ENCODE measurements at regions not wholly inside any gene's neighbourhood (a gene's known extent, or its start where the extent isn't known, plus 50 kb on each side); places are given as distances from the start of the nearest gene placed in this dataset.
"Not testable (repeated sequence)": the region's sequence is repeated elsewhere in the genome, so short reads cannot be mapped to it uniquely, and the experiment has no call there.

DNA sequence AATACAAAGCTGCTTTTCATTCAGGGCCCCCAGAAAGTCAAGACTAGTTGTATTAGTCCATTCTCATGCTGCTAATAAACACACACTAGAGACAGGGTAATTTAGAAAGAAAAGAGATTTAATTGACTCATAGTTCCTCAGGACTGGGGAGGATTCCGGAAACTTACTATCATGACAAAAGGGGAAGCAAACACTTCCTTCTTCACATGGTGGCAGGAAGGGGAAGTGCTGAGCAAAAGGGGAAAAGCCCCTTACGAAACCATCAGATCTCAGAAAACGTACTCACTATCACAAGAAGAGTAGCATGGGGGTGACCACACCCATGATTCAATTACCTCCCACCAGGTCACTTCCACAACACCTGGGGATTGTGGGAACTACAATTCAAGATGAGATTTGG lies 373.8 kb upstream of the FRG1 start:
- not testable (repeated sequence) for DNase-seq

DNA sequence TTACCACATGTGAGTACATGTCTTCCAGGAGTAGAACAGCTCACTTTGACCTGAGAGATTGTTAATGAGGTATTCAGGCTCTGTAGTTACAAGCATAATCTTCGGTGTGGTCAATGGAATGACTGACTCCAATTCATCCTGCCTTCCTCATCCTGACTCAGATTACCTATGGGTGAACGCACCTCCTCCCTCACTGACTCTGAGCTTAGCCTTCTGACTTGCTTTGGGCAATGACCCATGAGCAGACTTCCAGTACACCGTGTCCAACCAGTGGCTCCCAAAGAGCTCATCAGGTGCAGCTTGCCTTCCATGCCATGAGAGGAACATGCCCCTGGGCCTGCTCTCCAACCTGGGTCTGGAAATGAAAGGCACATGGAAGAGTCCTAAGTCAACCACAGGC lies 361.0 kb upstream of the FRG1 start:
- not testable (repeated sequence) for DNase-seq

DNA sequence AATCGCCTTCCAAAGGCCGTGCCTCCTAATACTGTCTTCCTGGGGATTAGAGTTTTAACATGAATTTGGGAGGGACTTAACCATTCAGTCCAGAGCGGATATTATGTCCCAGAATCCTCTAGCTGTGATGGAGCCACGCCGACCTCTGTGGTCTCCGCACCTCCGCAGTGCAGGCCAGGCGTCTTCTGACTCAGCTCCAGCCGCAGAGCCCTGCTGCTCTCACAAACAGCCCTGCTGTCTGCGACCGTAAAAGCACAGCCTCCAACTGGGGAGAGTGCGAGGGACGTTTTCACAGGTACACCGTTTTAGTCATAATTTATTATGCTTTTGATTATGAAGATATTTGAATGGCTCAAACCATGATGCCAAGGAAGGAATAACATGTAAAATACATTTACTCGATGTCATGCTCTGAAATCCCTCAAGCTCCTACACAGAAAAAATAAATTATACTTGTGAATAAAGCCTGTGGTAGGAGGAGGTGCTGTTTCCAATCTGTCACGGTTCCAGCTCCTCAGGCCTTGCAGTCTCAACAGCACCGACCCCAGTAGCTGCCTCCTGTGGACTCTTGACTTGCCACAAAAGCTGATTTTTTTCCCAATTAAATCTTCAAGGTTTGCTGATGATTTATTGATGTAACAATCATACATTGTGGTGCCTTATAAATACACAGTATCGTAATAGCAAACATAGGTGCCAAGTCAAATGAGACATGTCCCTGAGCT lies 353.6 kb upstream of the FRG1 start:
- not testable (repeated sequence) for DNase-seq

DNA sequence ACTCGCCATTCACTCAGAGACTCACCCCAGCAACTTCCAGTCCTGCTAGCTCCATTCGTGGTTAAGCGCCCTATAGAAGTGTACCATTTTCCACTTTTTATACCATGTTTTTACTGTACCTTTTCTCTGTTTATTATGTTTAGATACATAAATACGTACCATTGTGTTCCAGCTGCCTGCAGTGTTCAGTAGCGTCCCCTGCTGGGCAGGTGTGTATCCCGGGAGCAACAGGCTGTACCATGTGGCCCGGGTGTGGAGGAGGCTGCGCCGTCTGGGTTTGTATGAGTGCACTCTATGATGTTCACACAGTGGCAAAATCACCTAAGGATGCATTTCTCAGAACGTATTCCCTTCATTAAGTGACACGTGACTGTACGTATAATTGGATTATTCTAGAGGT lies 351.5 kb upstream of the FRG1 start:
- not testable (repeated sequence) for DNase-seq

DNA sequence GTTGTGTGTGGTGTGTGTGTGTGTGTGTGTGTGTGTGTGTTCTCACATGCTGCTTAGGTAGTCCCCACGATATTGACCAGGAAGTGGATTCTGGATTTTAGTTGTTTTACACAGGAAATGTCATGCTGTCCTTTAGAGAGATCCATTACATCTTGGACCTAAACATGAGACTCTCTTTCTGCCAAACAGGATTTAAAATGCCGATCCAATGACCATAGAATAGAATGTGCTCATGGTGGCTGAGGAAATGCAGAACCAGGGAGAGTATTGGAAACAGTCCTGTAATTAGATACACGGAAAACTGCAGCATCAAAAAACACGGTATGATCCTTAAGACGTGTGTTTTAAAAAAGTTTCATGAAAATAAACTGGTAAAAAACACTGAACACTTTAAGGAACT lies 347.8 kb upstream of the FRG1 start:
- no peak for DNase-seq

DNA sequence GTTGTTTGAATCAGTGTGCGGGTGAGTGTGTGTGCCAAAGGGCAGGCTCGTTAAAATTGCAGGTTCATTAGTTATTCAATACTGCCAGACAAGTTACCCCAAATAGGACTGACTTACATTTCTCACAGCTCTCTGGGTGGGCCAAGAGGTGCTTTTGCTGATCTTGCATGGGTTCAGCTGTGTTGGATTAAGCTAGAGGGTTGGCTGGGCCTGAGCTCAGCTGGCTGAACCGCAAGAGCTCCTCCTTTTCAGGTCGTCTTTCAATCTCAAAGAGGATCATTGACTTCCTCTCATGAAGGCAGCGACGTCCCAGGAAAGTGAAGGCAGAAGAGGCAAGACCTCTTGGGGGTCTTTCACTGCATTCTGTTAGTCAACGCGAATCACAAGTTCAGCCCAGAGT lies 343.3 kb upstream of the FRG1 start:
- DNase-seq: no peak

DNA sequence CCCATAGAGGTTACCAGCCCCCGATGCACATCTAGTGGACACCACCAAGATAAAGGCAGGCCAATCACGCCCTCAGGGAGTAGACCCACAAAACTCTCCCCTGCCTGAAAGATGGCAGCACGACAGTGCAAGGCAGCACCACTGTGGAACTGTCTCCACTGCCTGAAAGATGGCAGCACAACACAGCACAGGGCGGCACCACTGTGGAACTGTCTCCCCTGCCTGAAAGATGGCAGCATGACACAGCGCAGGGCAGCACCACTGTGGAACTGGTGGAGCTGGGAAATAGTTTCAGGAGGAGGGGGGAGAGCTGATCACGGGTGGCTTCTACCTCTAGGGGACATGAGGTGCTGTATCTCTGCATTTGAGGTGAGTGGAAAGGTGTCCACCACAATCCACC lies 340.4 kb upstream of the FRG1 start:
- no peak for DNase-seq

DNA sequence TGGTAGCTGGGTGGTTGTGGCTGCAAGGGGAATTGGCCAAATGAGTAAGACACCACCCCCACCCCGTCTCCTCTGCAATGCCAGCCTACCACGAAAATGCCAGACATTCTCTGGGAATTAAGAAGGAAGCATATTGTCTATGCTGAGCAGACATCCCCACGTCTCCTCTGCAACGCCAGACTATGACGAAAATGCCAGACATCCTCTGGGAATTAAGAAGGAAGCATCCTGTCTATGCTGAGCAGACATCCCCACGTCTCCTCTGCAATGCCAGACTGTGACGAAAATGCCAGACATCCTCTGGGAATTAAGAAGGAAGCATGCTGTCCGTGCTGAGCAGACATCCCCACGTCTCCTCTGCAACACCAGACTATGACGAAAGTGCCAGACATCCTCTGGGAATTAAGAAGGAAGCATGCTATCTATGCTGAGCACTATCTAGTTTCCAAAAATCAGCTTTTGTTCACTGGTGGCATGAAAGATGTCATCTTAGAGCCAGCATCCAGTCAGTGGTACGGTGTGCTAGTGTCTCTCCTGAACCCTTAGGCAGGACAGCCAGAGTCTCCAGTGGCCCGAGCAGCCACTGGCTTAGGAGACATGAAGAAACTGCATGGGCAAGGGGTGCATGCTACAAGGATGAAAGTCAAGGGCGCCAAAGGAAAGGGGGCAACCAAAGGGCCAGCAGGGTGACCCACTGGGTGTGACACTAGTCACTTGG lies 339.8 kb upstream of the FRG1 start:
- no peak for DNase-seq

DNA sequence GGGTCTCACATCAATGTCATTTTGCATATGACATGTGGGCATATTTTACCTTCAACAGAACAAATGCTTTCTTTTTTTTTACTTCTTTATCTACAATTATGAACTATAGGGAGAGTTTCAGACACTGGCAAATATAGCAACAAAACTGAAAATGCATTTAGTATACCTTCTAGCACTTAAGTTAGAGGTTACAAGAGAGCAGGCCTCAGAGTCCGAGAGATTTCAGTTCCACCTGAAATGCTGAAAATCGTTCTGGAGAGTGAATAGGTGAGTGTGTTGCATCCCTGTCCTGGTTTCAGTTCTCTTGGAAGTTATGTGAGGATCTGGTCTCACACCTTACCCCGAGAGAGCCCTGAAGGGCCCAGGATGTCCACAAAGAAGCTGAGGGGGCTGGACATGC lies 337.8 kb upstream of the FRG1 start:
- not testable (repeated sequence) for DNase-seq

DNA sequence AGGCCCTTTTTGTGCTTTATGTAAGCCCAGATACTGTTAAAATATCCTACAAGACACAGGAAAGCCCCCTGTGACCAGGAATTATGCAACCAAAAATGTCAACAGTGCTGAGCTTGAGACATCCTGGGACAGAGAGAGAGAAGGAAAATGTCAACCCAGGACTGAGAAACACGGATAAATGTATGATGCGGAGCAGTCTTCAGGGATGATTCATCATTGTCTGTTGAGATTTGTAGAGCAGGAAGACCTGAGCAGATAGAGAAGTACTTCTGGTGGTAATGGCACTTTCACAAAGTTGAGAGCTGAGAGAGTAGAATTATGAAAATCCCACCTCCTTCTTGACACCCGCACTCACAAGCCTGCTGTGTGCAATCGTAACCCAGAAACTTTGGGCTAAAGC lies 330.1 kb upstream of the FRG1 start:
- DNase-seq: not testable (repeated sequence)

DNA sequence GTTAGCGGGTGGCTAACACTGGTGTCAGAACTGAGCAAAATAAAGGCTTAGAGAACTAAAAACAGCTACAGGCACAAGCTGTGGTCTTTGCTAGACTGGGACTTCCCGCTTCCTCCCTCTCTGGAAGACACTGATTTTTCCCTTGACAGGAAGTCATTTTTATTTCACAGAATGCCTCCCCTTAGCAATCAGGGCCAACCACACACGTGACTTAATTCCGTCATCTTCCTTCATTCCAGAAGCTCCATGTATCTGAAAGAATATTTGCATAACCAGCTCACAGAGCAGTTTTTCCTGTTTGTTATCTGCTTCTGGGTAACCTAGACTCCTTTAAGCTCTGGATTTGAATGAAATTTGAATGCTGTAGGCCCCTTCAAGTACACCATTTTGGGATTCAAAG lies 327.5 kb upstream of the FRG1 start:
- DNase-seq: no peak

DNA sequence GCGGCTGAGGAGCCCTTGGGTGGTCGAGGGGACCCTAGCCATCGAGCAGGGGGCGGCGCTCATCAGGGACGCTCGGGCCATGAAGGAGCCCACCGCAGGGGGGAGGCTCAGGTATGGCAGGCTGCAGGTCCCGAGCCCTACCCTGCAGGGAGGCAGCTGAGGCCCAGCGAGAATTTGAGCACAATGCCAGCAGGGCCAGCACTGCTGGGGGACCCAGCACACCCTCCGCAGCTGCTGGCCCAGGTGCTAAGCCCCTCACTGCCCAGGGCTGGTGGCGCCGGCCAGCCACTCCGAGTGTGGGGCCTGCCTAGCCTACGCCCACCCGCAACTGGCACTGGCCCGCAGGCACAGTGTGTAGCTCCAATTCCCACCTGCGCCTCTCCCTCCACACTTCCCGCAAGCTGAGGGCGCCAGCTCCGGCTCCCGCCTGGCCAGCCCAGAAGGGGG lies 325.4 kb upstream of the FRG1 start:
- no peak for DNase-seq

DNA sequence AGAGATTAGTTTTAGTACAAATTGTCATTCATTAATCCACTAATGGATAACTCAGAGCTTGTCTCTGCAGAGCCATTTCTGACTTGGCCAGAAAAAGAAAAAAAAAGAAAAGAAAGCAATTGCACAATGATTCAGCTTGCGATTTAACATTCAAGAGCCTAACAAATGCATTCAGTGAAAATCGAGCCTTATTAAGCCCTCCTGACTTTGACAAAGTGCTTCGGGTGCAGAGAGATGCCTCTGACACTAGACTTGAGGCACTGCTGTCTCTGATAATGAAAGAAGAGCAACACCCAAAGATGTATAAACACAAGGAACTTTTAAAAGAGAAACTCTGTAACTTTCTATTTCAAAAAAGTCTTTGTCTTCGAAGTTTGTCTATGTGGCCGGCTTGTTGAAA lies 322.9 kb upstream of the FRG1 start:
- DNase-seq: not testable (repeated sequence)

DNA sequence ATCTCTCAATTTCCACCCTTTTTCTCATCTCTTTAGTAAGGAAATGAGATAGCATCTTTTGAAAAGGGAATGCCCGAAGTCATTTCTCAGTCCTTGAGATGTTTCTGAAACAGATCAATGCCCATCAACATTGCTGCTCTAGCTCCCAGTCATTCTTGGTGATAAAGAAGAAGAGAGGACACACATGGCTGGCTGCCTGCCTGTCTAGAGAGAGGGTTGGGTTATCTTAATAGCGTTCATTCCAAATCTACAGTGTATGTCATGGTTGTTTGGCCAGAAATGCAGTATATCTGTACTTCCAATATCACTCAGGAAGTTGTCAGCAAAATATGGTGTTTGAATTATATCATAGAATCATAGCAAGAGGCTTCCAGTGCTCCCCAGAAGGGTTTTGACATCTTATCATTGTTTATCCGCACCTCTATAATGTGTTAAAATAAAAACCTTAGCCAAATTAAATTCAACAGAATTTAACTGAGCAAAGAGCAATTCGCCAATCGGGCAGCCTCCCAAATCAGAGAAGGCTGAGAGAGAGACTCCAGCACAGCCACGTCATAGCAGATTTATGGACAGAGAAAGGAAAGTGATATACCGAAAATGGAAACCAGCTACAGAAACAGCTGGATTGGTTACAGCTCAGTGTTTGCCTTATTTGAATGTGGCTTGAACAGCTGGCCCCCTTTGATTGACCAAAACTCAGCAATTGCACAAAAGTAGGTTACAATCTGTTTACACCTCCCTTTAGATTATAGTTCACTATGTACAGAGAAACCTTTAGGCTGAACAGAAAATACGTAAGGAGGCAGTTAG lies 321.0 kb upstream of the FRG1 start:
- not testable (repeated sequence) for DNase-seq

DNA sequence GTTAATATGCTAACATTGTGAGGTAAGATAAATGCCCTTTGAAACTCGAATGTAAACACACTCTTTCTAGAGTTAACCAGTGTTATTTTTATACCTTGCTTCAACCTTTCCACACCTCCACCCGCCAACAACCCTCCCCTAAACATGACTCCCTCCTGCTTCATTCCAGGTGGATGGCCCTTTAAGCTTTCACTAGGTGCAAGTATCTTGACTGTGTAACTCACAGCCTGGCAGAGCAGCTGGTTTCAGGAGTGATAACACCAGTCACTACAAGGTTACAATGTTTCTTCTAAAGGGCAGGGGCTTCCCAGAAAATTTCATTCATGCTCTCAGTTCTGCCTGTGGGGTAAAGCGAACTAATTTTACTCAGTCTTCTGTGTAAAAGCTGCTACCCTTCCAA lies 318.1 kb upstream of the FRG1 start:
- not testable (repeated sequence) for DNase-seq

DNA sequence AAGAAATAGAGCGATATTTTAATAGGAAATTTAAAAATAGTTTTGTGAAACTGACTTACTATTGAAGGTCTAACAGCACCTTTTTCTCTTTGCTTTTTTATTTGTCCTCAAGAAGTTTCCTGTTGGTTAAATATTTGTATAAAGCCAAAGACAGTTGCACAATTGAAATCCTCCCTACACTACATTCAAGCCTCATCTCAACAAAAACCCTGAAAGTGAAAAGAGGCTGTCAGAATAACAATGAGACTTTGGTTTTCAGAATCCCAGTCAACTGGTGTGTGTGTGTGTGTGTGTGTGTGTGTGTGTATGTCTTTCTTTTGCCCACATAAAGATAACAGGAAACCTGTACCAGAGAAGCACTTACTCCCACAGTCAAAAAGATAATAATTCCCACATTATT lies 313.6 kb upstream of the FRG1 start:
- DNase-seq: not testable (repeated sequence)

DNA sequence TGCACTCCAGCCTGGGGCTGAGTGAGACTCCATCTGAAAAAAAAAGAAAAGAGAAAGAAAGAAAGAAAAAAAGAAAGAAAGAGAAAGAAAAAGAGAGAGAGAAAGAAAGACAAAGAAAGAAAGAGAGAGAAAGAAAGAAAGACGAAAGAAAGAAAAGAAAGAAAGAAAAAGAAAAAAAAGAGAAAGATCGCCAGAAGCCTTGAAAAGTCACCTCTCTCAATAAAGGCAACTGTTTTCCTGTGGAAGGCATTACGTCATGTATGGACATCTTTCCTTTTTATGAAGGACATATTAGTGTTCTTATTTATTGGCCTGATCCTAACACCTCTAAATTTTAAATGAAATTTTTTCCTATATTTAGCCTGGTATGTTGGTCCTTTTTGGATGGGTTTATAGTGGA lies 310.9 kb upstream of the FRG1 start:
- not testable (repeated sequence) for DNase-seq

DNA sequence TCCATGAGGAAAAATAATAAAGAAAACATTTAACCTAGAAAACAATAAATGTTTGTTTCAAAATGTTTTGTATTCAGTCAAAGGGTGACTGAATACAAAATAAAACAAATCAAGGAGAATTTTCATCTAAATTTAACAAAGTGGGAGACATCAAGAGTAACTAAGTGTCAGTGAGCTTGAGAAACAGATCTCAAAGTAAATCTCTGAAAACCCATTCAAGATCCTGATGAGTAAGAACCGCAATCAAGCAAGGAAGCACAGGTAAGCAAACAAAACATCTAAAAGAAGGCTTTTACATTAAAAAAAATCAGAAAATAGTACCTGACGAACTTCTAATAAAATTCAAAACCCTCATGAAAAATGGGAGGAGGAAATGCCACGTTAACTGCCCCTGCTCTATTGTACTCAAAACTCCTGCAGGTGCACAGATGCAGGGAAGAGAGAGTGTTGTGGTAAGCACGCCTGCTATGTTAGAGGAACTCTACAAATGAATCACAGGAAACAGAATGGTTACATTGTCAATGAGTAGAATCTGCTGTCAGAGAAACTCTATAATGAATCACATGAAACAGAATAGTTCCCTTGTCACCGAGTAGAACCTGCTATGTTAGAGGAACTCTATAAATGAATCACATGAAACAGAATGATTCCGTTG lies 309.6 kb upstream of the FRG1 start:
- DNase-seq: not testable (repeated sequence)

DNA sequence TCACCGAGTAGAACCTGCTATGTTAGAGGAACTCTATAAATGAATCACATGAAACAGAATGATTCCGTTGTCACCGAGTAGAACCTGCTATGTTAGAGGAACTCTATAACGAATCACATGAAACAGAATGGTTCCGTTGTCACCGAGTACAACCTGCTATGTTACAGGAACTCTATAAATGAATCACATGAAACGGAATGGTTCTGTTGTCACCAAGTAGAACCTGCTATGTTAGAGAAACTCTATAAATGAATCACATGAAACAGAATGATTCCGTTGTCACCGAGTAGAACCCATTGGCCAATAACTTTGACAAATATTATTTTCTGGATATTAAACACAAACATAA lies 309.1 kb upstream of the FRG1 start:
- not testable (repeated sequence) for DNase-seq

DNA sequence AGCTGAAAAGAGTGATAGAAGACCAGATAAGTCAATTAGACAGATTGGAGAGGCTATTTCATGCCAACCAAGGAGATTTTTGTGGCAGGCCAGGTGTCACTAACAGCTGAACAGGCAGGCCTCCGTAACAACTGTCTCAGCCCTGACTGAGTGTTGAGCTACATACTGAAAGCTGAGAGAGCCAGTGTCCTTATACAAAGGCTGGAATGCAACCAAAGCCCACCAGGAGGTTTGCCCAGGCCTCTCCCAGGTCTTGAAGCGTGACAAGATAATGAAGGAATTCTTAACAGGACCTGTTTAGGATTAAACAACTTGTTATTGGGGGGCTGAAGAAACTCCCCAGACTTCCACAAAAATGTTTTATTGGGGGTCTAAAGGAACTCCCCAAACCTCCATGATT lies 290.2 kb upstream of the FRG1 start:
- DNase-seq: not testable (repeated sequence)

DNA sequence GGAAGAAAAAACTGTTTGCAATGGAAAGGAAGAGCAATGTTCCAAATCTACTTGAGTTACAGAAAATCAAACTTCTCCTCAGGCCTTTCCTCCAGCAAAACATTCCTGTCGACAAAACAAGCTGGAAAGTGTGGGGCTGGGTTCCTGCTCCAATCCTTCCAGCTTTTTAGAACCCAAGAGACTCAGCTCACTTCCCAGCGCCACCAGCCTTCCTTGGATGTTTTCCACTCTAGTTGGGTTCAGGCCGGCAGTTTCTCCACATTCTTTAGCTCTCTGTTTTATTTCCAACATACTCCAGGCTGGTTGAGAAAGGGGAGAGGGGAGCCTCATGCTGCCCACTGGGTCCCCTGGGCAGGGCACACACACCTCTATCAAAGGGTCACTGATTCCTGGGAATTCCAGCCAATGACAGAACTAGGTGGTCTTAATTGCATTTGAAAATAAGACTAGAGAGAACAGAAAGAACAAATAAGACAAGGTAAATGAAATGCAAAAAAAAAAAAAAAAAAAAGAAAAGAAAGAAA lies 287.5 kb upstream of the FRG1 start:
- DNase-seq: not testable (repeated sequence)

DNA sequence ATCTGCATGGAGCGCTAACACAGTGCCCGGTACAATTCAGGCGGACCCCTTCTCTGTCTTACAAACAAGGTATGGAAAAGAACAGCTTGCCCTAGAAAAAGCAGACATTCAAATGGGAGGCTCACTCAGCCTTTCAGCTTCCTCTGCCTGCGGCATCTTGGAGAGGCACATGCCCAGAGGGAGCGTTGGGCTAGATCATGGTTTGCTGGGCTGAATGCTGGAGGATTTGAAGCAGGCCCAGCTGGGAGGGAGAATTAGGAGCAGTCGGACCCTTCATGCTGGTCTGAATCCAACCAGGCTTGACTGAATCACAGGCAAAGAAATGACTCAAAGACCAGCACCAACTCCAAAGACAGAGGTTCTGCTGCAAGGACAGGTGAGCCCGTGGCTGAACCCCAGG lies 286.7 kb upstream of the FRG1 start:
- DNase-seq: not testable (repeated sequence)

DNA sequence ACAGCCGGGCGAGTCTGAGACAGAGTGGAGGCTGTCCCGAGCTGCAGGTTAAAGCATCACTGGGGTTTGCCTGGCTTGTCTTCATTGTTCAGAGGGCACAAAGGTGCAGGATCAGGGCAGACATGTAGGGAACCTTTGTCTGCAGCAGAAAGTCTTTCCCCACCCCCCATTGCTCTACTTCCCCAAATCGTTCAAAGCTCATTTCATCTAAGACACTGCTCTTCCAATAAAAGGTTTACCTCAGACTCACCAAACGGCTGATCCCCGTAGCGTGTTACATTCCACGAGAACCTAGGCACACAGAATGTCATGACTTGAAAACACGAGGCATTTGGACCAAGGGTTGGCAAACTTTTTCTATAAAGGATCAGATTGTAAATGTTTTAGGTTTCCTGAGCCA lies 286.3 kb upstream of the FRG1 start:
- DNase-seq: not testable (repeated sequence)

All from NCI-H2029 treated with DMSO at 0.1 percent for 48 hours (cell line).